Globus pallidus (tissue), 1 donor: ENCODE measurements at regions not wholly inside any gene's neighbourhood (a gene's known extent, or its start where the extent isn't known, plus 50 kb on each side); places are given as distances from the start of the nearest gene placed in this dataset.
"Not testable (repeated sequence)": the region's sequence is repeated elsewhere in the genome, so short reads cannot be mapped to it uniquely, and the experiment has no call there.

ENCODE experiments used
- DNase-seq: peaks from one replicate; pipeline ENCODE4 v3.0.0-alpha.2; 2015; ENCODE audit warnings: low spot score

- no peak for DNase-seq
Observed at GRCh38 chr9:85204176-85204575, 534.6 kb downstream of the NTRK2 start.

DNA sequence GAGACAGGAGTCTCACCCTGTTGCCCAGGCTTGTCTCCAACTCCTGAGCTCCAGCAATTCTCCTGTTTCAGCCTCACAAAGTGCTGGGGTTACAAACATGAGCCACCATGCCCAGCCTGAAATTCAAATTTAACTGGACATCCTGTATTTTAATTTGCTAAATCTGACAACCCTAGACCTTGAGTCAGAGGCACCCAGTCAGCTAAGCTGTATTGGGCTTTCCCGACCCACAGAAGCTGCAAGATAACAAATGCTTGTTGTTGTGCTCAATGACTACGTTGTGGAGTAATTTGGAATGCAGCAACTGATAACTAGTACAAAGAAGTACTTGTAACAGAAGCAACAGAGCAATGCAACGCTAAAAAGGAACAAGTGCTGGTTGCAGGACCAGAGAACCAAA lies 533.1 kb downstream of the NTRK2 start:
- peak; percentile 85 for DNase-seq

GRCh38 chr9:85200726-85201404 lies 531.3 kb downstream of the NTRK2 start:
- no peak for DNase-seq

GRCh38 chr9:85199866-85200495 lies 530.5 kb downstream of the NTRK2 start:
- no peak for DNase-seq

GRCh38 chr9:85192750-85193149 lies 523.2 kb downstream of the NTRK2 start:
- no peak for DNase-seq

- no peak for DNase-seq
Observed at GRCh38 chr9:85186218-85186585, 516.7 kb downstream of the NTRK2 start.

GRCh38 chr9:85185486-85186217 lies 516.1 kb downstream of the NTRK2 start:
- no peak for DNase-seq

DNA sequence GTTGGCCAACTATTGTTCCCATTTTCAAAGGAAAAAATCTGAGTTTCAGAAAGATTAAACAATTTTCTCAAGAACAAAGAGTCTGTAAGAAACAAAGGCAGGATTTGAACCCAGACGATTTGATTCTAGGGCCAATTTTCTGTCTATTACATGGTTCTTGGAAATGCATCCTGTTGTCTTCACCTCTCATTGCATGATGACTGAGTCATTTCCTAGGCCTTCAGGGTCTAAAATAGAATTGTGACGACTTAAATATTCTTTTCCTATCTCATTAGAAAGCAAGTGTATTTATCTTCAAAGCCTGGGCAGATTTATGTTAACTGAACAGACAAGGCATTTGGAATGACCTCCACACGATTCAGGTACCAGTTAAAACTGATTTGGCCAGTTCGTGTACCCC lies 512.9 kb downstream of the NTRK2 start:
- DNase-seq = no peak

DNA sequence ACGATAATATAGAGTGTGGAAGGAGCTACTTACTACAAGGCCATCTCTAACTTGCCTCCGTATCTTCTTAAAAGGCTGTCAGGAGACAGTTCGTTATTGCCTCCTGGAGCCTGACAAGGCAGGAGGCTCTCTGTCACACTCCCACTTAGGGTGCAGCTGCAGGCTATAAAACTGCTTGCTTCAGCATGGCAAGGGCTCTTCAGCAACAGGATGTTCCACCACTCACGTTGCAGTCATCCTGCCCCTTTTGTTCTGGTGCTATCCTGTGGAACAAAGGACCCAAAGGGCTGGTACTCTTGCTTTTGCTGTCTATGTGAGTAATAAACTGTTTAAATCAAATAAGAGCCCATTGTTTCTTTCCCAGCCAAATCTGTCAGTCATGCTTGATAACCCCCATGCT lies 508.9 kb downstream of the NTRK2 start:
- DNase-seq = peak; percentile 7

DNA sequence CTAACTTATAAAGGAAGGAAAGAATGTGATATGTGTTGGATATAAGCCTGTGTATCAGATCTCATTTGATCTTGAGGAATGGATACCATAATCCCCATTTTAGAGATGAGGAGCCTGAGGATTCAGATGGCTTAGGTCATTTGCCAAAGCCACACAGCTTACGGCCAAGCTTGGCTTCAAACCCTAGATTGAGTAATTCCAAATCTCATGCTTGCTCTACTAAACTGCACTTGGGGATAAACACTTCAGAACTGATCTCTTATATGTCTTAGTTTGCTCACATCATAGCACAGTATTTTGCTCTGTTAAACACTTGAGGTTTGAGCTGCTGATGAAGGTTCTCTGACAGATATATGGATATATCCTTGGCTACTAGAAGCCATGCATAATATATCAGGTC lies 504.4 kb downstream of the NTRK2 start:
- no peak for DNase-seq

DNA sequence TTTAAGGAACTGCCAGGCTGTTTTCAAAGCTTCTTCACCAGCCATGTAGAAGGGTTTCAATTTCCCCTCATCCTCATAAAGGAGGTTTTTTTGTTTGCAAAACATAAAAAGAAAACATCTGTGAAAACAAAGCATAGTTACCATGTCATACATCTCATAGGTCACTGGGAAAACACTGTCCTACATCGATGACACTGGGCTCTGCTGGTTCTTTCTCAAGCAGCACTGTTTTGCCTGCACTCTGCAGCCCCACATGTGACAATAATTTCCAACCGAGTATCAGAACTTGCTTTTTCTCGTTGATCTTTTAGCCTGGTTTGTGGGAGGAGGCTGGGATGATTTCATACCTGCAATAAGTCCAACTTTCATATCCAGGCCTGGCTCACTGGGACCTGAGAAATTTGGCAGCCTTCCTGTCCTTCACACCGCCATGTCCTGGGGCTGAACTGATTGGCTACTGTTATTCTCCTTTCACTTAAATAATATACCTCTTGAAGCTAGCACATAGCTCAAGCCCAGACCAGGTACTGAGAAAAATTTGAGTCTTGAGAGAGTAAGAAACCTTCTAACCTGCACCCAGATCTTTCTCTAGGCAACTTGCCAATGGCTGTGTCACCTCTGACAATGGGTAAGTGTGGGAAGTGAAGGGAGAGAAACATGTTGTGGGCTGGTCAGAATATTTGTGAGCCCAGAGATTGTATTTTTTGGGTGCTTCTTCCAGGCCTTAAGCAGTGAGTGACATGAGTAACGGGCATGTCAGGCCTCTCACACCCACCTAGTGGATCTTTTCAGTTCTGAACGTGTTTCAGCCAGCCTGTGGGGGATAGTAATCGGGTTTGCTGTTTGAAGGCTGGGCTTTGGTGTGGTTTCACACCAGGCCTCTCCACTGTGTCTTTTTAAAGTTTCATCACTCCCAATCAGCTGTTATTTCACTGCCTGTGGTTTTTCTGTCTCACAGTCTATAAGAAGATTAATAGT lies 502.8 kb downstream of the NTRK2 start:
- no peak for DNase-seq

GRCh38 chr9:85171163-85171562 lies 501.6 kb downstream of the NTRK2 start:
- no peak for DNase-seq

DNA sequence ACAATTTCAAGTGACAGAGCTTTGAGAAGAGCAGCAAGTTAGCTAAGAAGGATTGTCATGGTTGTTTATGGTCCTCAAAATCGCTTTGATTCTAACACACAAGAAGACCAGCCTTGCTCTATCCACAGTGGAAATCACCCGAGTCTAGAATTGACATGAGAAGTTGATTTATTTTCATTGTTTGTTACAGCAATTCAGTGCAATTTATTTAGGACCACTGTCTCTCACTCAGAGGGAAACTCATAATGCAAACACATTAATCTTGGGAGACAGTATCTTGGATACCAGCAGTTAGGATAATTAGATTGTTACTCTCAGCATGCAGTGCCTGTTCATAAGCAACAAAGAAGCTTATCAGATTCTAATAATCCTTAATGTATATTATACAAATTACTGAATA lies 498.9 kb downstream of the NTRK2 start:
- no peak for DNase-seq

DNA sequence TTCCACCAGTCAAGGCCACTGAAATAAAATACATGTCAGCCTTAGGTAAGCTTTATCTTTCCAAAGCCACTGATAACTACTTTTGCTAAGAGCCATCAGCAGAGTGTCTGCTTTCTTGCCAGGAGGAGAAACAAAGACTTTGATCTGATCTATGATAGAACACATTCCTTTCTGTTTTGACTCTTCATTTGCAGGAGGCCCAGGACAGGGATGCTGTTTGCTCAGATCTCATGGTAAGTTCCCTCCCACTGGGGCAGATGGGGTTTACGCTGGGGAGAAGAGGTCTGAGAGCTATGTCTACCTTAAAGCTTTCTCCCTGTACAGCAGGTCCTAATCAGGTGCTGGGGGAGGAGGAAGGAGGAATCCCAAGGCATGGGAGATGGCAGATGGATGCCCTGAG lies 497.6 kb downstream of the NTRK2 start:
- DNase-seq = no peak

DNA sequence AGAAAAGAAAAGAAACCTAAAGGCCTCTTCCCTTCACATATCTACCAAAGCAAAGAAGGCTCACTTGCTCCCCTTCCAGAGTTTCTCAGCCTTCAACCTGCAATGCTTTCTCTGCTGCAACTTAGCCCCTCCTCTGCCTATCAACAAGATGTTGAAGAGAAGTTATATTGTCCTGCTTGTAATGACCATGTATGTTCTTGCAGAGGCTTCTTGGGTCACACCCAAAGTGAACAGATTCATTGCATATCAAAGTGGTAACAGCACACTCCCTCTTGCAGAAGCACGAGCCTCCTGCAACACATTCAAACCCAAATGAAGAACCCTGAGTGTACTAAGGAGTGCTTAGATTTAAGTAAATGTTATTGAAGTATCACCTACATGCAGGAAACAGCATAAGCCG lies 494.3 kb downstream of the NTRK2 start:
- DNase-seq = no peak

DNA sequence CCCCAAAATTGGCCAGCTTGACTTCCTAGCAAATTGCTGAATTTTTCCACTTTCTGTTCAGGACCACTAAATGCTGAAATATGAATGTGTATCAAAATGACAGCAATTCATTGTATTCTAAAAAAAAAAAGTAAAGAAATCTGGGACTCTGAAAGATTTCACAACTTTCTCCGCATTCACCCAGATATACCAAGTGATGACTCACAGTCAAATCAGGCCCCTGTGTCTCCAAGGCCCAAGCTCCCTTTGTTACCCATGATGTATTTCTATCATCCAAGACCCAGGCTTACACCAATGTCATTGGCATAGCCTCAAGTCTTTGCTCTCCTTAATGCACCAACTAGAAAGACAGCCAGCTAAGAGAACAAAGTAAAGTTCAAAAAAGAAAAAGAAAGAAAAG lies 493.9 kb downstream of the NTRK2 start:
- no peak for DNase-seq

DNA sequence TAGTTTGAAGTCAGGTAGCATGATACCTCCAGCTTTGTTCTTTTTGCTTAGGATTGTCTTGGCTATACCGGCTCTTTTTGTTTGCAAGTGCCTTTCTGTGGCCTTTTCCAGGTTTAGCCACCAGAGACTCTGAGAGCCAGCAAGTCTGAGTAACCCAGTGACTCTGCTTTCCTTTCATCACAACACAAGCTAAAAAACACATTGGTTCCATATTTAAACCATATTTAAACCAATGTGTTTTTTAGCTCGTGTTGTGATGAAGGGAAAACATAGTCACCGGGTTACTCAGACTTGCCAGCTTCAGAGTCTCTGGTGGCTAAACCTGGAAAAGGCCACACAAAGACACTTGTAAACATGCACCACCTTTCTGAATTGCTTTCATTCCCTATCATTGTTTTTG lies 493.3 kb downstream of the NTRK2 start:
- no peak for DNase-seq

GRCh38 chr9:85160944-85161343 lies 491.4 kb downstream of the NTRK2 start:
- DNase-seq = not testable (repeated sequence)

DNA sequence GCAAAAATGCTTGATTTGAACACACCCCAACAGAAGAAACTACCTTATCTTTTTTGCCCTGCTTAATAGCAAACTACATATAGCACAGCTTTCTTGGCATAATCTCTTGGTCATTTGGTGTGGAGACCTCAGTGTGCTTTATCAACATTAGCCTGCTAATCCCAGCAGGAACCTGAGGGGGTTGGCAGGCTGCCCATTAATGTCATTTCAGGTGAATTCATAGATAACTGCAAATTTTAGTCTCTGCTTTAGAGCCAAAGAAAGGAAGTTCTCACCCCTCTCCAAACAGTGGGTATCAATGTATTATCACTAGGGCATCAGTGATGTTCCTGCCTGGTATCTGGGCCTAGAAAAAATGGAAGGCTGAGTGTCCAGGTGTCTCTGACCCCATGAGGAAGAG lies 489.0 kb downstream of the NTRK2 start:
- no peak for DNase-seq

DNA sequence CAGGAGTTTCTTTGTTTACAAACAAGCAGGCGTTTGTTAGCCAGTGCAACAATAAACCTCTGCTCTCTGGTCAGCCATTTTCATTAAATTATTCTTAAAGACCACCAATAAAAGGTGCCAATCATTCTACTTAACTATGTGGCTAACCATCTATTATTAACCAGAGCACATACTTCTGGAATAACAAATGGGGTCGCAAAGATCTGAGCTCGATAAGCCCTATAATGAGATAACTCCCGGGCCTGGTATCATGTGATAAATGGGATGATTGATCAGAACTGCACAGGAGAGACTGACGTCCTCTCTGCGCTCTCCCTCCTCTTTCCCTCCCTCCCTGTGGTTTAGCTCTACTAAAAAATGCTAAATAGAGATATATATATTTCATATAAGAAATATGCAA lies 488.2 kb downstream of the NTRK2 start:
- DNase-seq = no peak

DNA sequence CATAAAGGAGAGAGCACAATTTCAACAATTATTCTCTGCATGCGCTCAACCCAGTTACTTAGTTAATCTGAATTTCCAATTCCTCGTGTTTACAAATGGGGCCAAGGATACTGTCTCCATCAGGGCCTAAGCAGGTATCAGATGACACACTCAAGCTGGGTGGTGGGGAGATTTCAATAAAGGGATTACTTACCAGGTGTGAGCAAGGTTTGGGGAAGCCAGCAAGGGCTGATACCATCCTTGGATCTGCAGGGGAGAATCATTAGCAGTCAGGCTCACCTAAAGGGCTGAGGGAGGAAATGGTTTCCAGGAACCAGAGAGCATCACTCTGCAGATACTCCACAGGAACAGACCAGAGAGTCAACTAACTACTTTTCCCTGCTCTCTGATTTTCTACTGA lies 487.1 kb downstream of the NTRK2 start:
- no peak for DNase-seq

GRCh38 chr9:85155352-85155751 lies 485.8 kb downstream of the NTRK2 start:
- DNase-seq = no peak
